ENCODE measurements at regions not wholly inside any gene's neighbourhood (a gene's known extent, or its start where the extent isn't known, plus 50 kb on each side); places are given as distances from the start of the nearest gene placed in this dataset.

DNA sequence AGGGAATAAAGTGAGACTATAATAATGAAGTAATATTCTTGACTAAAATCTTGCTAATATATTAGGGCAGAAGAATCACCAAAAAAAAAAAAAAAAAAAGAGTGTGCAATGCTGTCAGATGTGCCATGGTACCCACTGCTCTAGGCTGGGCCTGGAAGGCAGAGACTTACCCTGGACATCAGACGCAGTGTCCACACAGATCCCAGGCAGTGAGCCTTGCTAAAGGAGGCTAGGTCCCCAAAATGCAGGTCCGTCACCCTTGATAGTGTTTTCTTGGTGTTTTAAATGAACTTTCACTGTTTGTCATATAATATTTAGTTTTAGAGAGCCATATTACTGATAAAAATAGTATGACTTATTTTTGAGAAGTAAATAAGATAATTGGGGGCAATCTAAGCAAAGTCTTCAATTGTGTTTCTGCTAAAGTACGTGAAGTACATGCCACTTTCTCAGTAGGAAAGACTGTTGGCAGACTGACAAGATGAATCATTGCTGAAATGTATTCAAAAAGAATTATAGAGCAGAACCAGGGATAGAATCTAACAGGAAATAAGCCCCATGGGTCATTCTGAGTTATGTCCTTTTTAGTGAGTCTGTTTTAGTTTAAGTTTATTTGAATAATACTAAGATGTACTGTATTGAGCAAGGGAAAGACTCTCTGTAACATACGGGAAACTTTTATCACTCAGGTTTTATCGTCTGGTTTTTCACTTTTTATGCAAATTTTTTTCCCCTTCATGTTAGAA is 74.6 kb upstream of the PDC start:
- TF ChIP-seq EP300 (IDR thresholded peaks at IDR 0.05; ENCODE audit: low read depth) (no peak), POLR2AphosphoS5 (IDR thresholded peaks at IDR 0.05) (no peak), POLR2A (IDR thresholded peaks at IDR 0.05) (no peak)
- TF ChIP-seq, protein P1, sequence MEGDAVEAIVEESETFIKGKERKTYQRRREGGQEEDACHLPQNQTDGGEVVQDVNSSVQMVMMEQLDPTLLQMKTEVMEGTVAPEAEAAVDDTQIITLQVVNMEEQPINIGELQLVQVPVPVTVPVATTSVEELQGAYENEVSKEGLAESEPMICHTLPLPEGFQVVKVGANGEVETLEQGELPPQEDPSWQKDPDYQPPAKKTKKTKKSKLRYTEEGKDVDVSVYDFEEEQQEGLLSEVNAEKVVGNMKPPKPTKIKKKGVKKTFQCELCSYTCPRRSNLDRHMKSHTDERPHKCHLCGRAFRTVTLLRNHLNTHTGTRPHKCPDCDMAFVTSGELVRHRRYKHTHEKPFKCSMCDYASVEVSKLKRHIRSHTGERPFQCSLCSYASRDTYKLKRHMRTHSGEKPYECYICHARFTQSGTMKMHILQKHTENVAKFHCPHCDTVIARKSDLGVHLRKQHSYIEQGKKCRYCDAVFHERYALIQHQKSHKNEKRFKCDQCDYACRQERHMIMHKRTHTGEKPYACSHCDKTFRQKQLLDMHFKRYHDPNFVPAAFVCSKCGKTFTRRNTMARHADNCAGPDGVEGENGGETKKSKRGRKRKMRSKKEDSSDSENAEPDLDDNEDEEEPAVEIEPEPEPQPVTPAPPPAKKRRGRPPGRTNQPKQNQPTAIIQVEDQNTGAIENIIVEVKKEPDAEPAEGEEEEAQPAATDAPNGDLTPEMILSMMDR (IDR thresholded peaks at IDR 0.05): no peak
- Histone ChIP-seq H3K9me3 (no peaks in the 10 kb centered on the region), H3K4me1 (peaks cover 0 to 6% (median 0%) of the 10 kb centered on the region in 4 donors), H3K4me3 (no peak overlapping the region), H3K27me3 (no peaks in the 10 kb centered on the region), H3K27ac (no peak overlapping the region), H3K36me3 (no peaks in the 10 kb centered on the region)
- WGBS, 2 donors (ENCODE audit: low coverage in 1 of 2): 43 to 59% methylated on average over 5 of the region's 5 CpGs
- in situ Hi-C loops (cut with MboI; ENCODE audit: low pct_ligation_motif_present in 1 of 4, low pct_unique_long_range_greater_than_20kb in 1 of 4, low sequenced_read_pairs in 3 of 4) (no loop called here), intact Hi-C loops (cut with DNase I; ENCODE audit: low total_unique reads) (no loop called here)
- no peak for DNase-seq

DNA sequence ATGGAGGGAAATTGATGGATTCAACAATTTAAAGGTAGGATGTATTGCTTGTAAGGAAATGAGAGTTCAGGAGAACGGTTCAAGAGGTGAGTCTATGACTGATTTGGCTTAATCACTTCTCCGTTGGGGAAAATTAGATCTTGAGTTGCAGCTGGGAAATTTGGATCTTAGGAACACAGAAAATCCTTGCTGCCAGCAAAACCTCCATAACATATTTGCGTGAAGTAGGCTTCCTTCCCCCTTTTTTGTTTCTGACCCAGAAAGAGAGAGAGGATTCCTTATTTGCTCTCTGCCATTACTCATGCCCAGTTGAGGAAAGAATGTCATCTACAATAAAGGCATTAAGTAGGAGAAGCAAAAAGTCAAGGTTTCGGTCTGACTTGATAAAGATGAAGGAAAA is 73.5 kb upstream of the PDC start:
- Histone ChIP-seq H3K27me3 (no peaks in the 10 kb centered on the region), H3K4me1 (peaks cover 0 to 6% (median 0%) of the 10 kb centered on the region in 4 donors), H3K9me3 (no peaks in the 10 kb centered on the region), H3K36me3 (no peaks in the 10 kb centered on the region), H3K4me3 (no peak overlapping the region), H3K27ac (no peak overlapping the region)
- intact Hi-C loops (cut with DNase I; ENCODE audit: low total_unique reads) (no loop called here), in situ Hi-C loops (cut with MboI; ENCODE audit: low pct_ligation_motif_present in 1 of 4, low pct_unique_long_range_greater_than_20kb in 1 of 4, low sequenced_read_pairs in 3 of 4) (no loop called here)
- DNase-seq: no peak
- TF ChIP-seq POLR2A (IDR thresholded peaks at IDR 0.05) (no peak), POLR2AphosphoS5 (IDR thresholded peaks at IDR 0.05) (no peak), EP300 (IDR thresholded peaks at IDR 0.05; ENCODE audit: low read depth) (no peak)
- TF ChIP-seq, protein P1 (IDR thresholded peaks at IDR 0.05): no peak
- 61 to 79% methylated on average over 4 of the region's 4 CpGs for WGBS, 2 donors (ENCODE audit: low coverage in 1 of 2)

DNA sequence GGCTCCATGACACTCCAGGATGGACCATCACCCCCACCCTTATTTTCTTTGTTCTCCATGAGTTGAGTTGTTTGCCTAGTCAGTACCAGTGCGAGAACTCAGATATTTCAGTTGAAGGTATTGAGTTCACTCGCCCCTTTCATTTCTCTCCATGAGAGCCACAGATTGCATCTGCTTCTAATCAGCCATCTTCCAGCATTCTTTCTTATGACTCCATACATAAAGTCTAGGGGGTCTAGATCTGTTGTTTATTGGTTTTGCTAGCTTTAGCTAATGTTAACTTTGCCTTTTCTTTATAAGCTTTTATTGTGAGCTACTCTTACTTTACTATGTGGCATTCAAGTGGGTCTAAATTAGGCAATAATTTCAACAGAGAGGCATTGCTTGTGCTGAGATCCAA is 71.6 kb upstream of the PDC start:
- in situ Hi-C loops (cut with MboI; ENCODE audit: low pct_ligation_motif_present in 1 of 4, low pct_unique_long_range_greater_than_20kb in 1 of 4, low sequenced_read_pairs in 3 of 4): no loop called here
- Histone ChIP-seq H3K9me3 (no peaks in the 10 kb centered on the region), H3K36me3 (no peaks in the 10 kb centered on the region), H3K27ac (no peak overlapping the region), H3K4me1 (peaks cover 0 to 6% (median 0%) of the 10 kb centered on the region in 4 donors), H3K4me3 (no peak overlapping the region), H3K27me3 (no peaks in the 10 kb centered on the region)
- no peak for DNase-seq
- 78 to 88% methylated on average over 2 of the region's 2 CpGs for WGBS, 2 donors (ENCODE audit: low coverage in 1 of 2)
- TF ChIP-seq POLR2AphosphoS5 (IDR thresholded peaks at IDR 0.05) (no peak), POLR2A (IDR thresholded peaks at IDR 0.05) (no peak), EP300 (IDR thresholded peaks at IDR 0.05; ENCODE audit: low read depth) (no peak)
- TF ChIP-seq, protein P1 (IDR thresholded peaks at IDR 0.05): no peak
- intact Hi-C loops (cut with DNase I; ENCODE audit: low total_unique reads): no loop called here

DNA sequence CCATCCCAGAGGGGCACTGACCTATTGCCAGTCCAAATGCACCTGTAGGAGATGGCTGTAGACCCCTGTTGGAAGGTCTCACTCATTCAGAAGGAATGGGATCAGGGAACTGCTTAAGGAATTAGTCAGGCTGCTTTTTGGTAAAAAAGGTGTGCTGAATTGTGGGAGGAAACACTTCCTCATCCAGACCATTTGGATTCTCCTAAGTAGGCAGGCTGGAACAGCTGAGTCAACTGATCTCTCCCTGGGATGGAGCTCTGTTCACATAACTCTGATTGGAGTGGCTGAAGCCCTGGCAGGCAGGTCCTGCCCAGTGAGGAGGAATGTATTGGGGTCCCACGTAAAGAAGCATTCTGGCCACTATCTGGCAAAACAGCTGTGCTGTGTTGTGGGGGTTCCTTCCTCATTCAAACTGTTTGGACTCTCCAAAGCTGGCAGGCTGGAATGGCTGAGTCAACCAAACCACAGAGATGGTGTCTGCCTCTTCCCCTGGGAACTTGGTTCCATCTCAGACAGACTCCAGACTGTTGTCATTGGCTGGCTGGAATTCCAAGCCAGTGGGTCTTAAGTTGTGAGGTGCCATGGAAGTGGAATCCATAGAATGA is 70.7 kb upstream of the PDC start:
- TF ChIP-seq POLR2AphosphoS5 (IDR thresholded peaks at IDR 0.05) (no peak), POLR2A (IDR thresholded peaks at IDR 0.05) (no peak), EP300 (IDR thresholded peaks at IDR 0.05; ENCODE audit: low read depth) (no peak)
- TF ChIP-seq, protein P1 (IDR thresholded peaks at IDR 0.05): no peak
- Histone ChIP-seq H3K9me3 (no peaks in the 10 kb centered on the region), H3K4me3 (no peak overlapping the region), H3K4me1 (peaks cover 0 to 6% (median 0%) of the 10 kb centered on the region in 4 donors), H3K36me3 (no peaks in the 10 kb centered on the region), H3K27ac (no peak overlapping the region), H3K27me3 (no peaks in the 10 kb centered on the region)
- WGBS, 2 donors (ENCODE audit: low coverage in 1 of 2): 64% methylated on average over 1 of the region's 1 CpG; no CpG with 5 or more reads in 1 of the 2 donors
- intact Hi-C loops (cut with DNase I; ENCODE audit: low total_unique reads): no loop called here
- in situ Hi-C loops (cut with MboI; ENCODE audit: low pct_ligation_motif_present in 1 of 4, low pct_unique_long_range_greater_than_20kb in 1 of 4, low sequenced_read_pairs in 3 of 4): no loop called here
- no peak for DNase-seq
